GM23338 (cell line): ENCODE measurements at regions not wholly inside any gene's neighbourhood (a gene's known extent, or its start where the extent isn't known, plus 50 kb on each side); places are given as distances from the start of the nearest gene placed in this dataset.

Experiments used
- ATAC-seq: fragments of 200-7000 bp; cut with Tn5 transposase; 3 replicates; pipeline ENCODE4 v1.9.1; 2020
- DNase-seq: peaks from one replicate; pipeline ENCODE4 v3.0.0-alpha.2; 2015; ENCODE audit warnings: low spot score
- H2AFZ ChIP-seq: fragments of 200-600 bp; sonication (generic); 2 replicates; pipeline ENCODE4 v1.8.0; 2016; ENCODE audit warnings: antibody characterized with exemption, mild to moderate bottlenecking, moderate library complexity
- H3F3A ChIP-seq: fragments of 200-600 bp; sonication (generic); replicated peaks from 2 replicates; pipeline ENCODE4 v1.8.0; 2017; ENCODE audit warnings: antibody characterized with exemption, mixed run types, low read depth
- H3K27ac ChIP-seq: fragments of 200-600 bp; sonication (generic); 2 replicates; pipeline ENCODE4 v1.6.1; 2016; ENCODE audit warnings: low read depth
- H3K27me3 ChIP-seq: fragments of 200-600 bp; sonication (generic); 2 replicates; pipeline ENCODE4 v1.8.0; 2016; ENCODE audit warnings: mild to moderate bottlenecking, mixed run types, moderate library complexity; ENCODE audit not compliant: insufficient read depth
- H3K36me3 ChIP-seq: fragments of 200-600 bp; sonication (generic); 2 replicates; pipeline ENCODE4 v1.8.0; 2016; ENCODE audit warnings: mild to moderate bottlenecking; ENCODE audit not compliant: insufficient read depth
- H3K4me1 ChIP-seq: fragments of 200-600 bp; sonication (generic); 2 replicates; pipeline ENCODE4 v1.8.0; 2016; ENCODE audit warnings: mild to moderate bottlenecking, moderate library complexity; ENCODE audit not compliant: insufficient read depth
- H3K4me2 ChIP-seq: fragments of 200-600 bp; sonication (generic); 2 replicates; pipeline ENCODE4 v1.7.1; 2017; ENCODE audit warnings: mixed run types
- H3K4me3 ChIP-seq: fragments of 200-600 bp; sonication (generic); 2 replicates; pipeline ENCODE4 v1.6.1; 2016; ENCODE audit warnings: mixed run types
- H3K79me2 ChIP-seq: fragments of 200-600 bp; sonication (generic); replicated peaks from 2 replicates; pipeline ENCODE4 v1.8.0; 2017; ENCODE audit warnings: mild to moderate bottlenecking; ENCODE audit not compliant: insufficient read depth
- H3K9me2 ChIP-seq: fragments of 200-600 bp; sonication (generic); 2 replicates; pipeline ENCODE4 v1.8.0; 2017; ENCODE audit not compliant: insufficient read depth
- H4K20me1 ChIP-seq: fragments of 200-600 bp; sonication (generic); replicated peaks from 2 replicates; pipeline ENCODE4 v1.8.0; 2017; ENCODE audit warnings: mild to moderate bottlenecking; ENCODE audit not compliant: insufficient read depth
- H3K27ac Mint-ChIP-seq: 2 replicates; pipeline ENCODE4 v1.8.0; 2020; ENCODE audit warnings: inconsistent platforms, mild to moderate bottlenecking, moderate library complexity, mixed read lengths
- H3K27me3 Mint-ChIP-seq: 3 replicates; pipeline ENCODE4 v1.8.0; 2022; ENCODE audit warnings: low read depth, mild to moderate bottlenecking, moderate library complexity, mixed read lengths, inconsistent platforms; ENCODE audit not compliant: insufficient read depth, poor library complexity
- H3K36me3 Mint-ChIP-seq: 3 replicates; pipeline ENCODE4 v1.8.0; 2021; ENCODE audit warnings: low read depth, mild to moderate bottlenecking, inconsistent platforms, moderate library complexity, mixed read lengths
- H3K4me1 Mint-ChIP-seq: 3 replicates; pipeline ENCODE4 v1.8.0; 2020; ENCODE audit warnings: mild to moderate bottlenecking, inconsistent platforms, mixed read lengths
- H3K4me3 Mint-ChIP-seq: 3 replicates; pipeline ENCODE4 v1.8.0; 2021; ENCODE audit warnings: moderate library complexity, mild to moderate bottlenecking, inconsistent platforms, mixed read lengths
- H3K9me3 Mint-ChIP-seq: 3 replicates; pipeline ENCODE4 v1.8.0; 2020; ENCODE audit warnings: moderate library complexity, mild to moderate bottlenecking, inconsistent platforms, mixed read lengths
- CREB1 ChIP-seq: fragments of 250-450 bp; sonication (Bioruptor Pico); IDR thresholded peaks from 2 replicates; pipeline ENCODE4 v1.5.0; 2020; ENCODE audit warnings: low read depth, mild to moderate bottlenecking, moderate library complexity
- EZH2 ChIP-seq: fragments of 200-600 bp; sonication (generic); IDR thresholded peaks from one replicate; pipeline ENCODE4 v1.8.0; 2017; ENCODE audit warnings: antibody characterized with exemption, mild to moderate bottlenecking, low read depth; ENCODE audit not compliant: unreplicated experiment
- EZH2phosphoT487 ChIP-seq: fragments of 200-600 bp; sonication (generic); IDR thresholded peaks from one replicate; pipeline ENCODE4 v1.8.1; 2018; ENCODE audit warnings: antibody characterized with exemption; ENCODE audit not compliant: unreplicated experiment
- POLR2AphosphoS5 ChIP-seq: IDR thresholded peaks from 2 replicates; pipeline ENCODE4 v1.6.1; 2016; ENCODE audit warnings: antibody characterized with exemption, low read depth
- STAT1 ChIP-seq: IDR thresholded peaks from one replicate; pipeline ENCODE4 v1.6.1; 2016; ENCODE audit warnings: antibody characterized with exemption; ENCODE audit not compliant: unreplicated experiment
- ZNF331 ChIP-seq: fragments of 250-450 bp; sonication (Bioruptor Pico); IDR thresholded peaks from 2 replicates; pipeline ENCODE4 v1.5.0; 2020; ENCODE audit warnings: low read depth, mild to moderate bottlenecking, moderate library complexity
- TF ChIP-seq, protein P1 (sequence below), 2 experiments: fragments of 200-600 bp in 1 of 2; sonication (generic) in 1 of 2; conservative IDR thresholded peaks; 2 replicates each; pipeline versions ENCODE4 v1.5.1 to v1.6.1; 2016 to 2017; ENCODE audit warnings: antibody characterized with exemption in 2 of 2, low read depth in 2 of 2, mild to moderate bottlenecking in 2 of 2, moderate library complexity in 1 of 2

DNA sequence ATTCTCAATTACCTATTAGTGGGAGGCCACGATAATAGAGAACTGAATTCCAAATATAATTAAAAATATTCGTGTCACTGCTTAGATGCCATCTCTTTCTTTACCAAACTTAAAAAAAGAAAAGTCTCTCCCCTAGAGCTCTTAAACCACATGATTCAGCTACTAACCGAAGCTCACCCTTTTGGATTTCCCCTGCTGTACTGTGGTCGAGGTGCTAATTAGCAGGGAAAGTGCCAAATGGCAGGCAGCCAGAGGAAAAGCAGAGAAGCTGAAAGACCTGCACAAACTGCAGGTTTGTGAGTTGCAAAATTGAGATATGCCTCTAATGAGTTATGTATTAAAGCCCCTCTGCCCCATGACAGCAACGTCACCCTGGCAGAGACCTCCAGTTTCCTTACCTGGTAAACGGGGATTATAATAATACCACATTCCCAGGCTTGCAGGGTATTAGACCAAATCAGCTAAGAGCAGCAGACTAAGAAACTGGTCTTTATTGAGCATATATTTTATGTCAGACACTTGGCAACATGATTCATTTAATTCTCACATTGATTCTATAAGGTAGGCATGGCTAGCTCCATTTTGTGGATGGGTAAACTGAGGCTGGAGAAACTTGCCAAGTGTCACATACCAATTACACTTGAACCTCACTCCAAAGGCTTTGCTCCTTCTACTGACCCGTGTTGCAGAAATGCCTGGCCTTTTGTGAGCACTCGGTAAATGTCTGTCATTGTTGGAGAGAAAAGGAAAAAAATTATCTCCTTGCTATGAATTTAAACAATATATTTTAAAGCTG lies 259.7 kb downstream of the LPIN1 start:
- no peaks in the 10 kb centered on the region for H3K4me1 ChIP-seq
- 0 out of 2 replicates have a peak overlapping the region, but pooled peaks have one; percentile 39 for H2AFZ ChIP-seq
- H3K9me3 Mint-ChIP-seq, result no peaks in the 10 kb centered on the region; the same call in 2 of the 3 replicates
- no peak for ATAC-seq
- H3K9me2 ChIP-seq, result no peaks in the 10 kb centered on the region; the same call in 1 of the 2 replicates
- peaks cover 2% of the 10 kb centered on the region for H3K27me3 Mint-ChIP-seq
- no peaks in the 10 kb centered on the region for H4K20me1 ChIP-seq
- TF ChIP-seq EZH2, result no peak
- no peaks in the 10 kb centered on the region for H3F3A ChIP-seq
- H3K36me3 ChIP-seq, result no peaks in the 10 kb centered on the region
- peak overlapping the region; percentile 5; the same call in 1 of the 2 replicates for H3K27ac ChIP-seq
- H3K4me3 ChIP-seq, result no peak overlapping the region
- H3K36me3 Mint-ChIP-seq, result no peaks in the 10 kb centered on the region
- no peak overlapping the region for H3K27ac Mint-ChIP-seq
- no peaks in the 10 kb centered on the region for H3K27me3 ChIP-seq
- no peak for DNase-seq
- peaks cover 11% of the 10 kb centered on the region; the same call in 2 of the 3 replicates for H3K4me1 Mint-ChIP-seq
- no peak overlapping the region for H3K4me3 Mint-ChIP-seq
- H3K79me2 ChIP-seq, result no peaks in the 10 kb centered on the region
- no peak overlapping the region for H3K4me2 ChIP-seq

DNA sequence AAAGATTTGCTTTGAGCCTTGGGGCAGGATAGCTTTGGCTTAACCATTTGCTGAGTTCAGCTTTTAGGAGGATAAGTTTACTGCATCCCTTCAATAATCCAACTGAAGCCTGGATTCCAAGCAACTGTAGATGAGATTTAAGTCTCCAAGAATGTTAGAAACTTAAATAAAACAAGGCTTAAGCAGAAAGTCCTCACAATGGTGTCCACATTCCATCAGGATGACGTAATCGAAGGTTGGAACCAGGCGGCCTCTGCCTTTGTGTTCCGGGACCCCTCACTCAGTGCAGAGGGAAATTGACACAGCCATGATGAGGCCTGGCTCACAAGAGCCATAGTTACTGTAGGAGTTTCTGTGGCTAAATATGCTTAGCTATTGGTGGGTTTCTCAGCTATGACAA lies 260.4 kb downstream of the LPIN1 start:
- no peak overlapping the region for H3K4me3 ChIP-seq
- no peak overlapping the region for H3K4me3 Mint-ChIP-seq
- no peaks in the 10 kb centered on the region for H3F3A ChIP-seq
- peaks cover 2% of the 10 kb centered on the region for H3K27me3 Mint-ChIP-seq
- no peaks in the 10 kb centered on the region for H4K20me1 ChIP-seq
- peak; percentile 95 for ATAC-seq
- DNase-seq, result peak; percentile 82
- H3K9me2 ChIP-seq, result 0 out of 2 replicates have a peak, but pooled peaks cover 3% of the 10 kb centered on the region
- H3K79me2 ChIP-seq, result no peaks in the 10 kb centered on the region
- no peaks in the 10 kb centered on the region; the same call in 2 of the 3 replicates for H3K9me3 Mint-ChIP-seq
- H2AFZ ChIP-seq, result no peak overlapping the region; the same call in 1 of the 2 replicates
- H3K4me1 Mint-ChIP-seq, result peaks cover 11% of the 10 kb centered on the region; the same call in 2 of the 3 replicates
- no peaks in the 10 kb centered on the region for H3K36me3 ChIP-seq
- no peaks in the 10 kb centered on the region for H3K27me3 ChIP-seq
- 0 out of 2 replicates have a peak overlapping the region, but pooled peaks have one; percentile 38 for H3K27ac Mint-ChIP-seq
- peak overlapping the region; percentile 5; the same call in 1 of the 2 replicates for H3K27ac ChIP-seq
- H3K4me2 ChIP-seq, result no peak overlapping the region
- H3K4me1 ChIP-seq, result no peaks in the 10 kb centered on the region
- TF ChIP-seq, protein P1, sequence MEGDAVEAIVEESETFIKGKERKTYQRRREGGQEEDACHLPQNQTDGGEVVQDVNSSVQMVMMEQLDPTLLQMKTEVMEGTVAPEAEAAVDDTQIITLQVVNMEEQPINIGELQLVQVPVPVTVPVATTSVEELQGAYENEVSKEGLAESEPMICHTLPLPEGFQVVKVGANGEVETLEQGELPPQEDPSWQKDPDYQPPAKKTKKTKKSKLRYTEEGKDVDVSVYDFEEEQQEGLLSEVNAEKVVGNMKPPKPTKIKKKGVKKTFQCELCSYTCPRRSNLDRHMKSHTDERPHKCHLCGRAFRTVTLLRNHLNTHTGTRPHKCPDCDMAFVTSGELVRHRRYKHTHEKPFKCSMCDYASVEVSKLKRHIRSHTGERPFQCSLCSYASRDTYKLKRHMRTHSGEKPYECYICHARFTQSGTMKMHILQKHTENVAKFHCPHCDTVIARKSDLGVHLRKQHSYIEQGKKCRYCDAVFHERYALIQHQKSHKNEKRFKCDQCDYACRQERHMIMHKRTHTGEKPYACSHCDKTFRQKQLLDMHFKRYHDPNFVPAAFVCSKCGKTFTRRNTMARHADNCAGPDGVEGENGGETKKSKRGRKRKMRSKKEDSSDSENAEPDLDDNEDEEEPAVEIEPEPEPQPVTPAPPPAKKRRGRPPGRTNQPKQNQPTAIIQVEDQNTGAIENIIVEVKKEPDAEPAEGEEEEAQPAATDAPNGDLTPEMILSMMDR (conservative IDR thresholded peaks at IDR 0.05; ENCODE audit: low read depth in 2 of 2), result no peak
- TF ChIP-seq CREB1 (no peak), ZNF331 (CRISPR knock-in tag) (no peak), EZH2 (no peak), STAT1 (no peak)
- no peaks in the 10 kb centered on the region for H3K36me3 Mint-ChIP-seq

DNA sequence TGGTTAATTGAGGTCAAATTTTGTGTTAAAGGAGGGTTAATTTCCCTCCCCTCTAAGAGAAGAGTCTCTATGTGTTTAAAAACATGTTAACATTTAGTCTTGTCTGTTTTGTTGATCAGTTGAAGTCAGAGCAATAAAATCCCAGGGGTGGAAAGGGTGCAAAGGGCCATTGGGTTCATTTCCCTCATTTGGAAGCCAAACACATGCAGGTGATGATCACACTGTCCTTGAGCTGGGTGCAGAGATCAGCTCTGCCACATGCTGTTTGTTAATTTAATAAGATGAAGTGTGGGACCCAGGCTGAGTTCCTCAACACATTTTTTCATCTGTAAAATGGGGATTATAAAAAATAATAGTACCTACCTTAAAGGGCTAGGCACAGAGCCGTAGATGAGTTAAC lies 260.9 kb downstream of the LPIN1 start:
- Histone ChIP-seq H3K36me3 (no peaks in the 10 kb centered on the region), H3K27me3 (no peaks in the 10 kb centered on the region), H4K20me1 (no peaks in the 10 kb centered on the region), H3K4me2 (no peak overlapping the region), H3K79me2 (no peaks in the 10 kb centered on the region), H3K9me2 (0 out of 2 replicates have a peak, but pooled peaks cover 3% of the 10 kb centered on the region), H3K4me1 (no peaks in the 10 kb centered on the region), H2AFZ (peak overlapping the region; percentile 15; the same call in 1 of the 2 replicates), H3F3A (no peaks in the 10 kb centered on the region), H3K4me3 (no peak overlapping the region), H3K27ac (no peak overlapping the region)
- no peak for ATAC-seq
- Mint-ChIP-seq H3K4me1 (peaks cover 11% of the 10 kb centered on the region; the same call in 2 of the 3 replicates), H3K27me3 (peaks cover 2% of the 10 kb centered on the region), H3K27ac (0 out of 2 replicates have a peak overlapping the region, but pooled peaks have one; percentile 38), H3K9me3 (no peaks in the 10 kb centered on the region; the same call in 2 of the 3 replicates), H3K4me3 (no peak overlapping the region), H3K36me3 (no peaks in the 10 kb centered on the region)
- no peak for DNase-seq
- TF ChIP-seq EZH2phosphoT487 (no peak), STAT1 (no peak), POLR2AphosphoS5 (no peak)
